ENCODE measurements at regions not wholly inside any gene's neighbourhood (a gene's known extent, or its start where the extent isn't known, plus 50 kb on each side); places are given as distances from the start of the nearest gene placed in this dataset.

GRCh38 chr17:36876966-36877365 is 60.3 kb upstream of the LHX1 start:
- no peak overlapping the region for H3K4me3 ChIP-seq (ENCODE audit: low read depth, low read length)
- TF ChIP-seq, protein P1, sequence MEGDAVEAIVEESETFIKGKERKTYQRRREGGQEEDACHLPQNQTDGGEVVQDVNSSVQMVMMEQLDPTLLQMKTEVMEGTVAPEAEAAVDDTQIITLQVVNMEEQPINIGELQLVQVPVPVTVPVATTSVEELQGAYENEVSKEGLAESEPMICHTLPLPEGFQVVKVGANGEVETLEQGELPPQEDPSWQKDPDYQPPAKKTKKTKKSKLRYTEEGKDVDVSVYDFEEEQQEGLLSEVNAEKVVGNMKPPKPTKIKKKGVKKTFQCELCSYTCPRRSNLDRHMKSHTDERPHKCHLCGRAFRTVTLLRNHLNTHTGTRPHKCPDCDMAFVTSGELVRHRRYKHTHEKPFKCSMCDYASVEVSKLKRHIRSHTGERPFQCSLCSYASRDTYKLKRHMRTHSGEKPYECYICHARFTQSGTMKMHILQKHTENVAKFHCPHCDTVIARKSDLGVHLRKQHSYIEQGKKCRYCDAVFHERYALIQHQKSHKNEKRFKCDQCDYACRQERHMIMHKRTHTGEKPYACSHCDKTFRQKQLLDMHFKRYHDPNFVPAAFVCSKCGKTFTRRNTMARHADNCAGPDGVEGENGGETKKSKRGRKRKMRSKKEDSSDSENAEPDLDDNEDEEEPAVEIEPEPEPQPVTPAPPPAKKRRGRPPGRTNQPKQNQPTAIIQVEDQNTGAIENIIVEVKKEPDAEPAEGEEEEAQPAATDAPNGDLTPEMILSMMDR (conservative IDR thresholded peaks at IDR 0.05; ENCODE audit: low read depth, low read length) = no peak
- DNase-seq (ENCODE audit: low read depth) = no peak

DNA sequence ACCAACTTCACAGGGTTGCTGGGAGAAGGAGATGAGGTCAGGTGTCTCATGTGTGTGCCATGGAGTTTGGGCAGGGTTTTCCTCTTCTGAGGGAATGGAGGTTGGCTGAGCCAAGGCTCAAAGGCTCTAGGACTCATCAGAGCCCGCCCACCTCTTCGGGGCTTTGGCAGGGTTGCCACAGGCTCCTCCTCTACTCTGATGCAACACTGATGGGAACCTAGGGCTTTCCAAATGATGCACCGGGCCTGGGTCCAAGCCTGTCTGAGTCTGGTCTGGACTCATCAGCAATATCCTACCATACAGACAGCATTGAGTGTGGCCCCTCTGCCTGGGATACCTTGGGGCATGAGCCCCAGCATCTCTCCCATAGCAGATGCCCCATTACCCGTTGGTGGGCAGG is 59.5 kb upstream of the LHX1 start:
- DNase-seq (ENCODE audit: low read depth) = no peak
- TF ChIP-seq, protein P1 (conservative IDR thresholded peaks at IDR 0.05; ENCODE audit: low read depth, low read length) = no peak
- no peak overlapping the region for H3K4me3 ChIP-seq (ENCODE audit: low read depth, low read length)

DNA sequence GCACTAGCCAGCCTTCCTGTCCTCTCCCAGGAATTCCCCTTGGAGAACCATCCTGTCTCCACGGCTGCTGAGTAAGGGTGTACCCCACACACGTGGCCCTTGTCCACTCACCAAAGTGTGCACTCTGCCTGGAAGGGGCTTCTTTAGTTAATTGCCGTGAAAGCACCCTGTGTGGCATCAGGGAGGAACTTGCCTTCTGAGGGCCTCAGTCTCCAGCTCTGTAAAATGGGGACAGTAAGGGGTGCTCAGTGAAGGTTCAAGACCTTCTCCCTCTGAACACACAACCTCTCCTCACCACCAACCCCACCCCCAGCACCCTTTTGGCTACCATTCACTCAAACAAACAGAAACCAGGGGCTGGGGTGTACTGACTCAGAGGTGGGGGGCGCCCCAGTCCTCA is 59.1 kb upstream of the LHX1 start:
- no peak overlapping the region for H3K4me3 ChIP-seq (ENCODE audit: low read depth, low read length)
- TF ChIP-seq, protein P1 (conservative IDR thresholded peaks at IDR 0.05; ENCODE audit: low read depth, low read length) = no peak
- DNase-seq (ENCODE audit: low read depth) = no peak

DNA sequence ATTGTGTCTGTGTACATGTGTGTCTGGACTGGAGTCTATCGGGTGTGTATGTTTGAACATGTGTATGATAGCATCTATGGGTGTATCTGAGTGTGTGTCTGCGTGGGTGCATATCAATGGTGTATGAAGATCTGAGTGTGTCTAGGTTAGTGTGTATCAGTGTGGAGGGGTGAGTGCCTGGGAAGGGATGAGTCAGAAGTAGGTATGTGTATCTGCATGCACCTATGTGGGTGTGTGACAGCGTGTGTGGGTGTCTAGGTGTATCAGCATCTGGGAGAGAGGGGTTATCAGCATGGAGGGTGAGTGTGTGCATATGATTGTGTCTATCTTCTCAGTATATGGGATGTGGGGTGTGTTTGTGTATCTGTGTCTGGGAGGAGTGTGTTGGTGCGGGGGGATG is 58.2 kb upstream of the LHX1 start:
- no peak for DNase-seq (ENCODE audit: low read depth)
- TF ChIP-seq, protein P1 (conservative IDR thresholded peaks at IDR 0.05; ENCODE audit: low read depth, low read length) = no peak
- H3K4me3 ChIP-seq (ENCODE audit: low read depth, low read length) = no peak overlapping the region

DNA sequence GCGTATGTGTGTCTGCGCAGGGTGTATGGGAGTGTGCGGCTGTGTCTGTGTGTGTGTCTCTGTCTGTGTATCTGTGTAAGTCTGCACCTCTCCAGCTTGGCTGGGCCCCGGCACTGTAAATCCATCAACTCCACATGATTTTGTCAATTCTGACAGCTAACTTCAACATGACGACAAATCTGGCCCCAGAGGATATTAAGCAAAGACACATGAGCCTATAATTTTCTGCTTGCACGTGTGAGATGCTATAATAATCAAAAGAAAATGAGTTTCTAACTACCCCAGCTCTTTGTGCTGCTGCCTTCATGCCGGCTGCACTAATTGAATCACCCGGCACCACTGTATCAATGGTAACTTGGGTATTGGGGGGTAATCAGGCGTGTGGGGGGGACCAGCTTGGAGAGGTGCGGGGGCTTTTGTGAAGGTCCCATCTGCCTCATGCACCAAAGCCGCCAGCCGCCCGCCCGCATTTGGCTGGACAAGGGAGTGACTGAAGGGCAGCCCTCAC is 57.6 kb upstream of the LHX1 start:
- no peak overlapping the region for H3K4me3 ChIP-seq (ENCODE audit: low read depth, low read length)
- no peak for DNase-seq (ENCODE audit: low read depth)
- TF ChIP-seq, protein P1 (conservative IDR thresholded peaks at IDR 0.05; ENCODE audit: low read depth, low read length) = no peak

DNA sequence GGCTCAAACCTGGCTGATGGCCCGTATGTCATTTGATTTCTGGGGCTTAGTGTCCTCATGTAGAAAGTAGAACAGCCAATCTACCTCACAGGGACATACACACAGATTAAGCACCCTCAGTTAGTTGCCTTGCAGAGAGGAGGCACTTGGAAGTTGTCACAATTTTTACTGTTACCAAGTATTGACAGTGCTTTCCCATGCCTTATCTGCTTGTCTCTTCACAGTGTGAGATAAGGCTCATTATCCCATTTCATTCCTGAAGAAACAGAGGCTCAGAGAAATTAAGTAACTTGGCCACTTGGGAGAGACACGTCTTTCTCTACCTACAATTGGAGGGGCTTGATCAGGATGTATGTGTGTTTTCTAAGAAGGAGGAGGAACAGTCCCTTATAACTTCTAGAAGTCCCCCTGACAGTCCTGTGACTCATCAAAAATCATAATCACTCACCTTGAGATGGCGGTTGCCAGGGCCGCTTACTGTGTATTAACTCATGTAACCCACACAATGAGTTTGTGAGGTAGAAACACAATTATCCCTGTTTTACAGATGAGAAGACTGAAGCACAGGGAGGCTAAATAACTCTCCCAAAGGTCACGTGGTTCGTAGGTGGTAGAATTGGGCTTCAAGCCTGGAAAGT is 56.9 kb upstream of the LHX1 start:
- TF ChIP-seq, protein P1 (conservative IDR thresholded peaks at IDR 0.05; ENCODE audit: low read depth, low read length) = no peak
- DNase-seq (ENCODE audit: low read depth) = no peak
- no peak overlapping the region for H3K4me3 ChIP-seq (ENCODE audit: low read depth, low read length)

DNA sequence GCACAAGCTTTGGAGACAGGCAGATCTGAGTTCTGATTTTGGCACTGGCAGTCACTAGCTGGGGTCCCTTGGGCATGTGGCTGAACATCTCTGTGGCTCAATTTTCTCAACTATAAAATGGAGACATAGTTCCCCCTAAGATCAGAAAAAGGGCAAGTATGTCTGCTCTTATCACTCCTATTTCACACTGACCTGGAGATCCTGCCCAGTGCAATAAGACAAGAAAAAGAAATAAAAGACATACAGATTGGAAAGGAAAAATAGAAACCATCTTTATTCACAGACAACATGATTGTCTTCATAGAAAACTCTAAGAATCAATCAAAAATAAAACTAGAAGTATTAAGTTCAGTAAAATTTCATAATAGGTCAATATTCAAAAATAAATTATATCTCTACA is 56.0 kb upstream of the LHX1 start:
- no peak for DNase-seq (ENCODE audit: low read depth)
- no peak overlapping the region for H3K4me3 ChIP-seq (ENCODE audit: low read depth, low read length)
- TF ChIP-seq, protein P1 (conservative IDR thresholded peaks at IDR 0.05; ENCODE audit: low read depth, low read length) = no peak

Measured in epithelial cell of proximal tubule (primary cell).